ENCODE measurements at regions not wholly inside any gene's neighbourhood (a gene's known extent, or its start where the extent isn't known, plus 50 kb on each side); places are given as distances from the start of the nearest gene placed in this dataset.

DNA sequence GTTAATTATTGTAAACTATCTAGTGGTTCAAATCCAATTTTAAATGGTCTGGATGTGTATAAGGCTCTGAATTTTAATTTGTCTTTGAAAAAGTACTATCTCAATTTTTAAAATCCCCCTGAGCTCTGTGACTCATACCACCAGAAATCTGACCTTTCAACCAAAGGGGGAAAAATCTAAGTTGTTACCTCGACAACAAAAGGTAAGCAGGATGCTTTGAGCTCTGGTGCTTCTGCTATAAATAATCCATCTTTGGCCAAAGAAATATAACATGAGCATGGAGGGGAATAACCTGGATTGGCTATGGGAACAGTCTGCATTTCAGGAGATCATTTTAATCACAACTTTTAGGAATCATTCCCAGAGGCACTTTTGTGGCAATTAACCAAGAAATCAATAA is 76.3 kb upstream of the PCSK1 start:
- TF ChIP-seq, protein P1, sequence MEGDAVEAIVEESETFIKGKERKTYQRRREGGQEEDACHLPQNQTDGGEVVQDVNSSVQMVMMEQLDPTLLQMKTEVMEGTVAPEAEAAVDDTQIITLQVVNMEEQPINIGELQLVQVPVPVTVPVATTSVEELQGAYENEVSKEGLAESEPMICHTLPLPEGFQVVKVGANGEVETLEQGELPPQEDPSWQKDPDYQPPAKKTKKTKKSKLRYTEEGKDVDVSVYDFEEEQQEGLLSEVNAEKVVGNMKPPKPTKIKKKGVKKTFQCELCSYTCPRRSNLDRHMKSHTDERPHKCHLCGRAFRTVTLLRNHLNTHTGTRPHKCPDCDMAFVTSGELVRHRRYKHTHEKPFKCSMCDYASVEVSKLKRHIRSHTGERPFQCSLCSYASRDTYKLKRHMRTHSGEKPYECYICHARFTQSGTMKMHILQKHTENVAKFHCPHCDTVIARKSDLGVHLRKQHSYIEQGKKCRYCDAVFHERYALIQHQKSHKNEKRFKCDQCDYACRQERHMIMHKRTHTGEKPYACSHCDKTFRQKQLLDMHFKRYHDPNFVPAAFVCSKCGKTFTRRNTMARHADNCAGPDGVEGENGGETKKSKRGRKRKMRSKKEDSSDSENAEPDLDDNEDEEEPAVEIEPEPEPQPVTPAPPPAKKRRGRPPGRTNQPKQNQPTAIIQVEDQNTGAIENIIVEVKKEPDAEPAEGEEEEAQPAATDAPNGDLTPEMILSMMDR (IDR thresholded peaks at IDR 0.05; ENCODE audit: insufficient read depth, low read length, poor library complexity, severe bottlenecking) = no peak
- no peak overlapping the region for H3K4me3 ChIP-seq (replicated peaks; ENCODE audit: low read depth, low read length)
- no peaks in the 10 kb centered on the region for H3K27me3 ChIP-seq (replicated peaks; ENCODE audit: control insufficient read depth, insufficient read depth, low read length)
- H3K36me3 ChIP-seq (ENCODE audit: control insufficient read depth, insufficient read depth, low read length) = no peaks in the 10 kb centered on the region
- no peak for DNase-seq (ENCODE audit: extremely low read depth, insufficient read length)

DNA sequence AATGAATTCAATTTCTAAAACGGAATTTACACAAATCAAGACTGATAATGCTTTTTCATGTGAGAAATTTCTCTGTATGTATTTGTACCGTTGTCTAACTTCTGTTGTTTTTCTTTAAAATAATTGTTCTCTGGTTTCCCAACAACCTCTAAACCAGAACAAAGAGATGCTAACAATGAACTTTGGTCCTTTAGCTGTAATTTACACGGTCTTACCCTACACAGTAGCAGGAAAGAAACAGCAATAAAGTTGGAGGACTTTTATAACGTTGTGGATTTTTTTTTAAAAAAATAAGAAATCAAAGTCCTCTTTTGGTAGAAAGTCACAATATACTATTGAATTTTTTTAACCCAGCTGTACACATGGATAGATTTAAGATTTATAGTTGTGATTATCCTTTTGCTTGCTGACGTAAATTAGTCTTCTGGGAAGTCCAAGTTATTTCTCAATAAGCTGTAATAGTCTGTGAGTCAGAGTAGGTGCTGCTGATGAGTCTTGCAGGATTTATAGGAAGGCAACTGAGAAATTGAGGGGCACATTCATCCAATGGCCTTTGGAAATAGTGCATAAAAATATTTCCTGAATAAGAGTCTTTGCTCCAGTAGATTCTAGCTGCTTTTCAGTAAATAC is 76.8 kb upstream of the PCSK1 start:
- TF ChIP-seq, protein P1 (IDR thresholded peaks at IDR 0.05; ENCODE audit: insufficient read depth, low read length, poor library complexity, severe bottlenecking) = no peak
- Histone ChIP-seq H3K36me3 (ENCODE audit: control insufficient read depth, insufficient read depth, low read length) (no peaks in the 10 kb centered on the region), H3K4me3 (replicated peaks; ENCODE audit: low read depth, low read length) (no peak overlapping the region), H3K27me3 (replicated peaks; ENCODE audit: control insufficient read depth, insufficient read depth, low read length) (no peaks in the 10 kb centered on the region; the same call in 1 of the 2 replicates)
- DNase-seq (ENCODE audit: extremely low read depth, insufficient read length) = no peak

DNA sequence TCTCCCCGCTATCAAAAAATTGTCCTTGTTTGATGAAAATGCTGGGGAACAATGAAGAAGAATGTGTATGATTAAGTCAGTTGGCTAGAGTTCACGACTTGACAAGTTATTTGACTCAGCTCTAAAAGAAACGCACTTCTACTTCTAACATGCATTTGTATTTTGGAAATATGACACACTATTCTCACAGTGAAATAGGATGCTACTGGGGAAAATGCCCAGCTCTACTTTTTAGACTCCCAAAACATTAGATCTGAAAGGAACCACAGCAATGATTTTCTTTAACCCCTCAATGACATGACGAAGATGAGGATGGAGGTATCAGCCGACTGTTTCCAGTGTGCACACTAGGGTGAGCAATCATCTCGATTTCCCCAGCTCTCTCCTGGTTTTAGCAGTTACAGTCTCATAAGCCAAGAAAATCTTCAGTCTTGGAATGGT is 83.6 kb upstream of the PCSK1 start:
- TF ChIP-seq, protein P1 (IDR thresholded peaks at IDR 0.05; ENCODE audit: insufficient read depth, low read length, poor library complexity, severe bottlenecking) = no peak
- Histone ChIP-seq H3K36me3 (ENCODE audit: control insufficient read depth, insufficient read depth, low read length) (no peaks in the 10 kb centered on the region), H3K27me3 (replicated peaks; ENCODE audit: control insufficient read depth, insufficient read depth, low read length) (no peaks in the 10 kb centered on the region; the same call in none of the 2 replicates), H3K4me3 (replicated peaks; ENCODE audit: low read depth, low read length) (no peak overlapping the region)
- DNase-seq (ENCODE audit: extremely low read depth, insufficient read length) = no peak

DNA sequence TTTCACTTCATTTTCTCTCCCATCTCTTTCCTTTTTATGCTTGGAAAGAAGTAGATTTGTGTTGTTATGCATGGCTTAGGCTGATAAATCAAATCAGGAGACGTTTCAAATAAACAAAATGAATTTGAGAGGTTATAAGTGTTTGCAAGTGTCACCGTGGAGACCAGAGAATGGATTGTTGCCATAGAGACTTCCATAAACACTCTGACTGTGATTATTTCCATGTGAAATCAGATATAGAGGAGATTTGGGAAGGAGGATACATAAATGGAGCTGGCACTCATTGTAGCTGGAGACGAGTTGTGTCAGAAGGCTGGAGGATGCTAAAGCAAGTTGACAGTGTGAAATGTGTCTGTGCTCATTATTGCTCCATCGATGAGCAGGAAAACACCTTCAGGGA is 84.2 kb upstream of the PCSK1 start:
- TF ChIP-seq, protein P1 (IDR thresholded peaks at IDR 0.05; ENCODE audit: insufficient read depth, low read length, poor library complexity, severe bottlenecking) = no peak
- no peak overlapping the region for H3K4me3 ChIP-seq (replicated peaks; ENCODE audit: low read depth, low read length)
- H3K27me3 ChIP-seq (replicated peaks; ENCODE audit: control insufficient read depth, insufficient read depth, low read length) = no peaks in the 10 kb centered on the region; the same call in none of the 2 replicates
- DNase-seq (ENCODE audit: extremely low read depth, insufficient read length) = no peak
- no peaks in the 10 kb centered on the region for H3K36me3 ChIP-seq (ENCODE audit: control insufficient read depth, insufficient read depth, low read length)

DNA sequence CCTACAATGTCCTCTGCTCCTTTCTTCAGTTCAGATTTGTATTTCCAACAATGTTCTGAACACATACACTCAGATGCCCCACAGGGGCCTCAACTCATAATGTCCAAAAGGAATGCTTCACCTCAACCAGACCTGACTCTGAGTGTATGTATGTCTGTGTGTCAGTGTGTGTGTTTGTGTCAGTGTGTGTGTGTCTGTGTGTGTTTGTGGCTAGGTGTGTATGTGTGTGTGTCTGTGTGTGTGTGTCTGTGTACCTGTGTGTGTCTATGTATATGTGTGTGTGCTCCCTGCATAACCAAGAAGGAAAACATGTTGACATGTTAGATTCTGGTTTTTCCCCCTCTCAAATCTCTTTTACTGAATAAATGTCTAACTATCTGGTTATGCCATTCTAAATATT is 87.3 kb upstream of the PCSK1 start:
- no peak for DNase-seq (ENCODE audit: extremely low read depth, insufficient read length)
- H3K36me3 ChIP-seq (ENCODE audit: control insufficient read depth, insufficient read depth, low read length) = no peaks in the 10 kb centered on the region
- no peak overlapping the region for H3K4me3 ChIP-seq (replicated peaks; ENCODE audit: low read depth, low read length)

More for the DNA sequence above, 87.3 kb upstream of the PCSK1 start:
- no peaks in the 10 kb centered on the region; the same call in none of the 2 replicates for H3K27me3 ChIP-seq (replicated peaks; ENCODE audit: control insufficient read depth, insufficient read depth, low read length)
- TF ChIP-seq, protein P1 (IDR thresholded peaks at IDR 0.05; ENCODE audit: insufficient read depth, low read length, poor library complexity, severe bottlenecking) = no peak

All from GM06990 (cell line).